ENCODE measurements at regions not wholly inside any gene's neighbourhood (a gene's known extent, or its start where the extent isn't known, plus 50 kb on each side); places are given as distances from the start of the nearest gene placed in this dataset.

DNA sequence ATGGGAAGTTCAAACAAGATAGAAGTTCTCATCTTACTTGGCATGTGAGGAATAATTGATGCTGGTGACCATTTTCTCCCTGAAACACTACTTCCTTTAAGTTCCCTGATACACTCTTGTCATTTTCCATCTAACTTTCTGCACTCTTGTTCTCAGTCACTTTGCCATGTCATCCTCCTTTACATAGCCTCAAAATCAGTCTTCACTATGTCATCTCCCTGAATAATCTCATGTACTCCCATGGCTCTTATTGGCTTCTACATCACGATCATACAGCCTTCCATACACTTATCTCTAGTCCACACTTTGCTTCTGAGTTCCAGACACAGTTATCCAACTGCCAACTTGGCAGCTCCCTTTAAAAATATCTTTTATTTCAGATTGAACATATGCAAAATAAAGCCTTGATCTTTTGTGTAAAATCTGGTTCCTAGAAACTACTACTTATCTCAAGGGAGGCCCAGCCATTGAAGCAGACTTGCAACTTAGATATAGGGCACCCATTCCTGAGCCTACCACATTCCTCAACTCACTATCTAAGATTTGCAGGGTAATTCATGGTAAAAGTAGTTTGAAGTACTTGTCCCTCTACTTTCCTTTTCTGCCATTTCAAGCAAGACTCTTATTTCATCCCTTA lies 1070.2 kb upstream of the NXPH2 start:
- Mint-ChIP-seq H3K4me1 (ENCODE audit: low read depth) (no peaks in the 10 kb centered on the region), H3K27me3 (no peaks in the 10 kb centered on the region), H3K27ac (no peak overlapping the region), H3K36me3 (ENCODE audit: insufficient read depth) (no peaks in the 10 kb centered on the region), H3K4me3 (ENCODE audit: low read depth) (no peak overlapping the region), H3K9me3 (ENCODE audit: low read depth) (peaks cover 7% of the 10 kb centered on the region)
- TF ChIP-seq, protein P1, sequence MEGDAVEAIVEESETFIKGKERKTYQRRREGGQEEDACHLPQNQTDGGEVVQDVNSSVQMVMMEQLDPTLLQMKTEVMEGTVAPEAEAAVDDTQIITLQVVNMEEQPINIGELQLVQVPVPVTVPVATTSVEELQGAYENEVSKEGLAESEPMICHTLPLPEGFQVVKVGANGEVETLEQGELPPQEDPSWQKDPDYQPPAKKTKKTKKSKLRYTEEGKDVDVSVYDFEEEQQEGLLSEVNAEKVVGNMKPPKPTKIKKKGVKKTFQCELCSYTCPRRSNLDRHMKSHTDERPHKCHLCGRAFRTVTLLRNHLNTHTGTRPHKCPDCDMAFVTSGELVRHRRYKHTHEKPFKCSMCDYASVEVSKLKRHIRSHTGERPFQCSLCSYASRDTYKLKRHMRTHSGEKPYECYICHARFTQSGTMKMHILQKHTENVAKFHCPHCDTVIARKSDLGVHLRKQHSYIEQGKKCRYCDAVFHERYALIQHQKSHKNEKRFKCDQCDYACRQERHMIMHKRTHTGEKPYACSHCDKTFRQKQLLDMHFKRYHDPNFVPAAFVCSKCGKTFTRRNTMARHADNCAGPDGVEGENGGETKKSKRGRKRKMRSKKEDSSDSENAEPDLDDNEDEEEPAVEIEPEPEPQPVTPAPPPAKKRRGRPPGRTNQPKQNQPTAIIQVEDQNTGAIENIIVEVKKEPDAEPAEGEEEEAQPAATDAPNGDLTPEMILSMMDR (IDR thresholded peaks at IDR 0.05; ENCODE audit: unreplicated experiment) = no peak
- DNase-seq (ENCODE audit: low spot score, unreplicated experiment) = no peak

DNA sequence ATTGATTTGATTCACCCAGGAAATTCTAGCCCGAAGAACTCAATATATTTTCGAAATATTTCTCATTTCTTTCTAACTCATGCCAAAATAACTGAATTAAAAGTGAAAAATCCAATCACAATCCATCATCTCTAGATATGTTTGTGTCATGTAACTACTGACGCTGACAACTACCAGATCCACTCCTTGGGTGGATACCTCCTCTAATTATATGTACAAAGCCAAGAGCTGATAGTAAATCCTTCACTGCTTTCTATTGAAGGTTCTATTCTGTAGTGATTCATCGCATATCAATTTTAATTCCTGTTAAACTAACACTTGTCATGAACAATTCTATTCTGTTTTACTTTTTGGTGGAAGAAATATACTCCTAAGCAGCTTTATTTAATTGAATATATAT lies 1056.6 kb upstream of the NXPH2 start:
- Mint-ChIP-seq H3K4me1 (ENCODE audit: low read depth) (no peaks in the 10 kb centered on the region), H3K4me3 (ENCODE audit: low read depth) (no peak overlapping the region), H3K36me3 (ENCODE audit: insufficient read depth) (no peaks in the 10 kb centered on the region), H3K9me3 (ENCODE audit: low read depth) (peaks cover 10% of the 10 kb centered on the region), H3K27me3 (no peaks in the 10 kb centered on the region), H3K27ac (no peak overlapping the region)
- TF ChIP-seq, protein P1 (IDR thresholded peaks at IDR 0.05; ENCODE audit: unreplicated experiment) = no peak
- no peak for DNase-seq (ENCODE audit: low spot score, unreplicated experiment)

DNA sequence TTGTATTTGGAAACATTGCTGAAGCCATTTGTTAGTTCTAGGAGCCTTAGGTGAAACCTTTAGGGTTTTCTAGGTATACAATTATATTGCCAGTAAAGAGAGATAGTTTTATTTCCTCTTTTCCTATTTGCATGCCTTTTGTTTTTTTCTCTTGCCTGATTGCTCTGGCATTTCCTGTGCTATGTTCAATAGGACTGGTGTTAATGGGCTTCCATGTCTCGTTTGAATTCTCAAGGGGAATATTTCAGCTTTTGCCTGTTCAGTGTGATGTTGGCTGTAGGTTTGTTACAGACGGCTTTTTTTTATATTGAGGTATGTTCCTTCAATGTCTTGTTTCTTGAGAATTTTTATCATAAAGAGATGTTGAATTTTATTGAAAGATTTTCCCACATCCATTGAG lies 1054.9 kb upstream of the NXPH2 start:
- Mint-ChIP-seq H3K27me3 (no peaks in the 10 kb centered on the region), H3K4me3 (ENCODE audit: low read depth) (no peak overlapping the region), H3K36me3 (ENCODE audit: insufficient read depth) (no peaks in the 10 kb centered on the region), H3K9me3 (ENCODE audit: low read depth) (no peaks in the 10 kb centered on the region), H3K27ac (no peak overlapping the region), H3K4me1 (ENCODE audit: low read depth) (no peaks in the 10 kb centered on the region)
- no peak for DNase-seq (ENCODE audit: low spot score, unreplicated experiment)
- TF ChIP-seq, protein P1 (IDR thresholded peaks at IDR 0.05; ENCODE audit: unreplicated experiment) = no peak

DNA sequence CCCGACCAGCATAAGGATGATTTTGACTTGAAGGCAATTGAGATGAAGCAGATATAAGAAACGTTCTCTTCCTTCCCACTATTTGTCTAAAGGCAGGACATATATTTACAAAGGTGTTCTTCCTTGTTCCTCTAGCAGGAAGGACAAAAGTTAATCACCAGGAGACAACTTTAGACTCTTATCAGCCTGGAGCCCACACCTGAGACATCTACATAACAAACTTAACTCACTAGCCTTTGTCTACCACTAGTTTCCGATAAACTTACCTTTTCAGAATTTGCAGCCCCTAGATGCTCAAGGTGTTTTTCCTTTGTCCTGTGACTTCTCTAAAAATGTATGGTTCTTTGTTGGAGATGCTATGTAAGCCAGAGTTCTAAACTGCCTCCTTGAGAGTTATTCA lies 1047.8 kb upstream of the NXPH2 start:
- H3K4me1 Mint-ChIP-seq (ENCODE audit: low read depth) = peaks cover 5% of the 10 kb centered on the region

DNA sequence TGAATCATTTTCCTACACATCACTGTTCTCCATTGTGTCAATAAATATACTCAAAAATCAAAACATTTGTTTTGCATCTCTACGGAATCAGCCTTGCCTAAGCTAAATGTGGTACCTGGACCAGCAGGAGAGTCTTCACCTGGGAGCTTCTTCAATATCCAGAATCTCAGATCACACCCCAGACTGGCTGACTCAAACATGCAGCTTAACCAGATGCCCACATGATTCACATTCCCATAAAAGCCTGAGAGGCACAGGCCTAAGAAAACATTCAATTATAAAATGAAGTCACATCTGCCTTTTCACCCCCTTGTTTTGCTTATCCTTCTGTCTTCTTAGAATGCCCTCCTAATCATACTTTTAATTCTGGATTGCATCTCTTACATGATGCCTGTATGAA lies 1045.5 kb upstream of the NXPH2 start:
- TF ChIP-seq, protein P1 (IDR thresholded peaks at IDR 0.05; ENCODE audit: unreplicated experiment) = no peak
- DNase-seq (ENCODE audit: low spot score, unreplicated experiment) = no peak
- Mint-ChIP-seq H3K36me3 (ENCODE audit: insufficient read depth) (peaks cover 2% of the 10 kb centered on the region), H3K4me3 (ENCODE audit: low read depth) (no peak overlapping the region), H3K27ac (no peak overlapping the region), H3K9me3 (ENCODE audit: low read depth) (peaks cover 10% of the 10 kb centered on the region), H3K4me1 (ENCODE audit: low read depth) (peaks cover 5% of the 10 kb centered on the region), H3K27me3 (no peaks in the 10 kb centered on the region)

More for the DNA sequence above, 1047.8 kb upstream of the NXPH2 start:
- H3K27me3 Mint-ChIP-seq = no peaks in the 10 kb centered on the region
- peaks cover 3% of the 10 kb centered on the region for H3K9me3 Mint-ChIP-seq (ENCODE audit: low read depth)
- TF ChIP-seq, protein P1 (IDR thresholded peaks at IDR 0.05; ENCODE audit: unreplicated experiment) = no peak
- no peak for DNase-seq (ENCODE audit: low spot score, unreplicated experiment)
- H3K36me3 Mint-ChIP-seq (ENCODE audit: insufficient read depth) = no peaks in the 10 kb centered on the region
- H3K27ac Mint-ChIP-seq = no peak overlapping the region
- no peak overlapping the region for H3K4me3 Mint-ChIP-seq (ENCODE audit: low read depth)
